Smooth muscle cell (in vitro differentiated cells): ENCODE measurements at regions not wholly inside any gene's neighbourhood (a gene's known extent, or its start where the extent isn't known, plus 50 kb on each side); places are given as distances from the start of the nearest gene placed in this dataset.
A peak's percentile ranks its signal among the peaks of the same experiment; 100 is the strongest.

Source experiments
- DNase-seq: peaks from one replicate; lab custom pipeline; 2025; ENCODE audit not compliant: unreplicated experiment; lab: John Stamatoyannopoulos, UW
- H2AFZ ChIP-seq: fragments of 200-600 bp; sonication (generic); 2 replicates; pipeline ENCODE4 v1.6.0; 2016; ENCODE audit warnings: antibody characterized with exemption, low read depth, mild to moderate bottlenecking
- H3F3A ChIP-seq: fragments of 200-600 bp; sonication (generic); 2 replicates; pipeline ENCODE4 v1.6.0; 2017; ENCODE audit warnings: antibody characterized with exemption, low read depth
- H3K27ac ChIP-seq: fragments of 200-600 bp; sonication (generic); 2 replicates; pipeline ENCODE4 v1.5.1; 2016; ENCODE audit warnings: low read depth, mild to moderate bottlenecking
- H3K27me3 ChIP-seq: fragments of 200-600 bp; sonication (generic); 2 replicates; pipeline ENCODE4 v1.6.1; 2016; ENCODE audit warnings: low read depth, mild to moderate bottlenecking
- H3K36me3 ChIP-seq: fragments of 200-600 bp; sonication (generic); 2 replicates; pipeline ENCODE4 v1.5.1; 2016; ENCODE audit warnings: low read depth
- H3K4me1 ChIP-seq: fragments of 200-600 bp; sonication (generic); 2 replicates; pipeline ENCODE4 v1.5.1; 2016; ENCODE audit warnings: low read depth
- H3K4me2 ChIP-seq: fragments of 200-600 bp; sonication (generic); 2 replicates; pipeline ENCODE4 v1.6.0; 2016; ENCODE audit warnings: mild to moderate bottlenecking
- H3K4me3 ChIP-seq: fragments of 200-600 bp; sonication (generic); 2 replicates; pipeline ENCODE4 v1.5.1; 2016; ENCODE audit warnings: mild to moderate bottlenecking
- H3K79me2 ChIP-seq: fragments of 200-600 bp; sonication (generic); 2 replicates; pipeline ENCODE4 v1.6.0; 2016; ENCODE audit warnings: low read depth, mild to moderate bottlenecking
- H3K9ac ChIP-seq: fragments of 200-600 bp; sonication (generic); 2 replicates; pipeline ENCODE4 v1.6.0; 2016; ENCODE audit warnings: low read depth
- H3K9me3 ChIP-seq: fragments of 200-600 bp; sonication (generic); replicated peaks from 2 replicates; pipeline ENCODE4 v1.5.1; 2016; ENCODE audit warnings: low read depth
- H4K20me1 ChIP-seq: fragments of 200-600 bp; sonication (generic); 2 replicates; pipeline ENCODE4 v1.6.0; 2016; ENCODE audit warnings: low read depth
- WGBS: methylation state at CpG from one replicate; pipeline ENCODE4 v1.1.7; 2016; ENCODE audit warnings: low lambda C conversion rate; 5-methylcytosine and 5-hydroxymethylcytosine counted together
- TF ChIP-seq, protein P1 (sequence below): fragments of 200-600 bp; sonication (generic); IDR thresholded peaks from 2 replicates; pipeline ENCODE4 v1.5.1; 2017; ENCODE audit warnings: borderline replicate concordance, mild to moderate bottlenecking, antibody characterized with exemption; ENCODE audit not compliant: insufficient read depth, poor library complexity, severe bottlenecking

DNA sequence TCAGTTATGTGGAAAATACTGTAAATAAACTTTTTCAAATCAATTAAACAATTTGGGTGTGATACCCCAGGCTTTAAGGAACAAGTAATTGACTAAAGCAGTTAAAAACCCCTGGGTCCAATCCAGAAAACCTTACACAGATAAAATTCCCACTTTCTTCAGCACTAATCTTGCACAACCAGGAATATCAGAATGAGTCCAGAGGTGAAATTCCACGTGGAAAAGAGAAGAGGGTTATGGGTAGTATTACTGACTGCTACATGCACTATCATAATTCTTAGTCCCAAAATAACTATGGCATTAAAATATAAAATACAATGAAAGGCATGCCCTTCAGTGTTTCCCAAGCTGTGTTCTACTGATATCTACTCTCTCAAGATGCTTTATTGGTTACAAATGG lies 135.7 kb upstream of the STEAP4 start:
- no peaks in the 10 kb centered on the region for H3F3A ChIP-seq
- DNase-seq, result no peak
- no peak overlapping the region for H3K4me3 ChIP-seq
- no peaks in the 10 kb centered on the region for H3K27me3 ChIP-seq
- H3K36me3 ChIP-seq, result no peaks in the 10 kb centered on the region
- H2AFZ ChIP-seq, result no peak overlapping the region
- TF ChIP-seq, protein P1, sequence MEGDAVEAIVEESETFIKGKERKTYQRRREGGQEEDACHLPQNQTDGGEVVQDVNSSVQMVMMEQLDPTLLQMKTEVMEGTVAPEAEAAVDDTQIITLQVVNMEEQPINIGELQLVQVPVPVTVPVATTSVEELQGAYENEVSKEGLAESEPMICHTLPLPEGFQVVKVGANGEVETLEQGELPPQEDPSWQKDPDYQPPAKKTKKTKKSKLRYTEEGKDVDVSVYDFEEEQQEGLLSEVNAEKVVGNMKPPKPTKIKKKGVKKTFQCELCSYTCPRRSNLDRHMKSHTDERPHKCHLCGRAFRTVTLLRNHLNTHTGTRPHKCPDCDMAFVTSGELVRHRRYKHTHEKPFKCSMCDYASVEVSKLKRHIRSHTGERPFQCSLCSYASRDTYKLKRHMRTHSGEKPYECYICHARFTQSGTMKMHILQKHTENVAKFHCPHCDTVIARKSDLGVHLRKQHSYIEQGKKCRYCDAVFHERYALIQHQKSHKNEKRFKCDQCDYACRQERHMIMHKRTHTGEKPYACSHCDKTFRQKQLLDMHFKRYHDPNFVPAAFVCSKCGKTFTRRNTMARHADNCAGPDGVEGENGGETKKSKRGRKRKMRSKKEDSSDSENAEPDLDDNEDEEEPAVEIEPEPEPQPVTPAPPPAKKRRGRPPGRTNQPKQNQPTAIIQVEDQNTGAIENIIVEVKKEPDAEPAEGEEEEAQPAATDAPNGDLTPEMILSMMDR, result no peak
- H3K79me2 ChIP-seq, result no peaks in the 10 kb centered on the region
- 77% methylated on average over 1 of the region's 1 CpG for WGBS
- no peaks in the 10 kb centered on the region for H3K9me3 ChIP-seq
- no peak overlapping the region for H3K4me2 ChIP-seq
- no peak overlapping the region for H3K9ac ChIP-seq
- no peaks in the 10 kb centered on the region for H4K20me1 ChIP-seq
- H3K27ac ChIP-seq, result no peak overlapping the region
- no peaks in the 10 kb centered on the region for H3K4me1 ChIP-seq

DNA sequence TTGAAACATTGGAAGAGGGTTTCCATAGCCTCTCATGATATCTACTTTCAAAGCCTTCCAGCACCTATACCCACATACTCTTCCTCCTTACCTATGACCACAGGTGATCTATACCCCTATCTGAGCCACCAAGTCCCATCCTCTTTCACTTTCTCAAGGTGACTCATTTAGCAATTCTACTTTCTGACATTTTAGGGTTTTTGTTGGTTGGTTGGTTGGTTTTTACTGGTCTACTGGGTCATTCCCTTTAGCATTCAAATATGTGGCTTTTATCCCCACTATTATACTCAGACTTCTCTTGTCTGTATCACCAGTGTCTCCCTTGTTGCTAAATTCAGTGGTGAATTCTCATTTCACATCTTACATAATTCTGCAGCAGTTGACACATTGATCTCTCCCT lies 130.4 kb upstream of the STEAP4 start:
- Histone ChIP-seq H3K4me1 (no peaks in the 10 kb centered on the region), H3K27me3 (no peaks in the 10 kb centered on the region), H3K9ac (no peak overlapping the region), H4K20me1 (no peaks in the 10 kb centered on the region), H3F3A (no peaks in the 10 kb centered on the region), H3K4me2 (no peak overlapping the region), H2AFZ (no peak overlapping the region), H3K4me3 (no peak overlapping the region), H3K79me2 (no peaks in the 10 kb centered on the region), H3K9me3 (no peaks in the 10 kb centered on the region), H3K36me3 (no peaks in the 10 kb centered on the region), H3K27ac (no peak overlapping the region)
- DNase-seq, result no peak
- TF ChIP-seq, protein P1, result no peak

DNA sequence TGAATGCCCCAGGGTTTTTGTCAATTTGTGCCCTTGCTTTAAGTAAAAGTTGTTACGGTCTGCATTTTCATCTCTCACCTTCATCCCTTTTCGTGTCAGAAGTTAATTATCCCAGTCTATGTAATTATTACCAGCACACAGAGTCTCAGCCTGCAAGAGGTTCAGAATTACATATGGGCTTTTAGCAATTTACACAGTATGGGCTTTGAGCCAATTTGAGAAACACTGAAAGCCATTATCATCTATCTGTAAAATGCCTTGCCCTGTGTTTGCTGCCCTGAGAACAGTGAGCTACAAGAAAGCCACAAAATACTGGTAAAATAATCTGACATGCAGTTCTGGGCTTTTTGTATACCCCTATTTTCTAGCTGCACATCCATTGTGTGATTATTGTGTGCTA lies 125.6 kb upstream of the STEAP4 start:
- H3K36me3 ChIP-seq, result no peaks in the 10 kb centered on the region
- no peaks in the 10 kb centered on the region for H3K79me2 ChIP-seq
- DNase-seq, result no peak
- no peak overlapping the region for H2AFZ ChIP-seq
- WGBS, result 30% methylated on average over 2 of the region's 2 CpGs
- H3K4me2 ChIP-seq, result no peak overlapping the region
- no peaks in the 10 kb centered on the region for H3F3A ChIP-seq
- no peak overlapping the region for H3K4me3 ChIP-seq
- H3K27me3 ChIP-seq, result no peaks in the 10 kb centered on the region
- no peaks in the 10 kb centered on the region for H3K4me1 ChIP-seq
- TF ChIP-seq, protein P1, result no peak
- no peak overlapping the region for H3K9ac ChIP-seq
- H4K20me1 ChIP-seq, result no peaks in the 10 kb centered on the region
- no peak overlapping the region for H3K27ac ChIP-seq
- H3K9me3 ChIP-seq, result no peaks in the 10 kb centered on the region

- H3K27me3 ChIP-seq, result no peaks in the 10 kb centered on the region
- DNase-seq, result no peak
- H3K9me3 ChIP-seq, result no peaks in the 10 kb centered on the region
- no peak overlapping the region for H3K27ac ChIP-seq
- H3K4me2 ChIP-seq, result no peak overlapping the region
- no peaks in the 10 kb centered on the region for H3F3A ChIP-seq
- no peaks in the 10 kb centered on the region for H3K4me1 ChIP-seq
- no peak overlapping the region for H3K4me3 ChIP-seq
- H3K79me2 ChIP-seq, result no peaks in the 10 kb centered on the region
- WGBS, result 87% methylated on average over 4 of the region's 4 CpGs
- TF ChIP-seq, protein P1, result no peak
- no peaks in the 10 kb centered on the region for H4K20me1 ChIP-seq
- peak overlapping the region; percentile 14 for H2AFZ ChIP-seq
- no peaks in the 10 kb centered on the region for H3K36me3 ChIP-seq
- H3K9ac ChIP-seq, result no peak overlapping the region
These were observed 125.2 kb upstream of the STEAP4 start for GRCh38 chr7:88431882-88432281.
